ENCODE measurements at regions not wholly inside any gene's neighbourhood (a gene's known extent, or its start where the extent isn't known, plus 50 kb on each side); places are given as distances from the start of the nearest gene placed in this dataset.

DNA sequence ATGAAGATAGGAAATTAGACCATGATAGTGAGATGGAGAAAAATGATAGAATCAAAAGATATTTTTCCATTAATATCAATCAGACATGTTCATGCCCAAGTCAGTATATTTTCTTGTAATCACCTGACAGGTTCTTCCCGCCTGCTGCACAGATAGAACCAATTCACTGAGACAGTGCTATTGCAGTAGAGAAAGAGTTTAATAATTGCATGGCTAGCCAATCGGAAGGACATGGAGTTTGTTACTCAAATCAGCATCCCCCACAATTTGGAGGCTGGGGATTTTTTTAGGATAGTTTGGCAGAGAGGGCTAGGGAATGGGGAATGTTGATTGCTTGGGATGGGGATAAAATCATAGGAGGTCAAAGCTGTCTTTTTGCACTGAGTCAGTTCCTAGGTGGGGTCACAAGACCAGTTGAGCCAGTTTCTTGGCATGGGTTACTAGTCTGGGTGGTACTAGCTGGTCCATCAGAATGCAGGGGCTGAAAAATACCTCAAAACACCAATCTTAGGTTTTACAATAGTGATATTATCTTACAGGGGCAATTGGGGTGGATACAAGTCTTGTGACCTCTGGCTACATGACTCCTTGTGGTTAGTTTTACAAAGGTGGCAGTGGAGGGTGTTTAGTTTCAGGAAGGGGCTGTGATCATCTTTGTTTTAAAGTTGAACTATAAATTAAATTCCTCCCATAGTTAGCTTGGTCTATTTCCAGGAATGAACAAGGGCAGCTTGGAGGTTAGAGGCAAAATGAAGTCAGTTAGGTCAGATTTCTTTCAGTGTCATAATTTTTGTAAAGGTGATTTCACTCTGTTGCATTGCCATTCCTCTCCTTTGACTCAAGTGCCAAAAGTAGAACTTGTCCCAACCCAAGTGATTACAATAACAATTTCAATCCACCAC, 100.3 kb upstream of the PDE5A start:
- H3K4me3 ChIP-seq (ENCODE audit: insufficient read depth, low read depth, low read length), result no peak overlapping the region
- no TSS peak for BruUV-seq (replicated peaks)
- H2AFZ ChIP-seq (replicated peaks; ENCODE audit: low read length, poor library complexity), result no peak overlapping the region
- ATAC-seq (ENCODE audit: low read depth) (no peak), DNase-seq (peak; percentile 41)
- peaks cover 37% of the 10 kb centered on the region for H3K4me1 ChIP-seq (ENCODE audit: control insufficient read depth, insufficient read depth, low read length)
- H4K8ac ChIP-seq (ENCODE audit: low read depth in 2 of 2, low read length in 2 of 2), result peak overlapping the region; percentile 47 to 92
- peak overlapping the region; percentile 96 for H2BK5ac ChIP-seq (ENCODE audit: low read depth, low read length, poor library complexity, severe bottlenecking)
- peak overlapping the region; percentile 98 for H2BK20ac ChIP-seq (ENCODE audit: low read depth, low read length)
- no peaks in the 10 kb centered on the region for H3K36me3 ChIP-seq (ENCODE audit: control insufficient read depth, insufficient read depth, low read length)
- H3K9me3 ChIP-seq (ENCODE audit: control insufficient read depth, insufficient read depth, low read length), result peaks cover 3% of the 10 kb centered on the region; the same call in 1 of the 2 replicates
- intact Hi-C loops (cut with micrococcal nuclease), result no loop called here
- no peaks in the 10 kb centered on the region for H3K27me3 ChIP-seq (ENCODE audit: control insufficient read depth, insufficient read depth, low read length)
- peak overlapping the region; percentile 83; the same call in 1 of the 2 replicates for H3K27ac ChIP-seq (ENCODE audit: insufficient read depth, low read length)
- H4K5ac ChIP-seq (ENCODE audit: low read depth, low read length), result peak overlapping the region; percentile 97
- peak overlapping the region; percentile 94; the same call in 2 of the 3 replicates for H2BK15ac ChIP-seq (ENCODE audit: low read depth, low read length)
- H3K4ac ChIP-seq (ENCODE audit: low read depth, low read length), result peak overlapping the region; percentile 97
- peak overlapping the region; percentile 91 for H3K14ac ChIP-seq (replicated peaks; ENCODE audit: low read depth, low read length)
- peak overlapping the region; percentile 91 for H2AK5ac ChIP-seq (ENCODE audit: low read depth, low read length)
- TF ChIP-seq, protein P1, sequence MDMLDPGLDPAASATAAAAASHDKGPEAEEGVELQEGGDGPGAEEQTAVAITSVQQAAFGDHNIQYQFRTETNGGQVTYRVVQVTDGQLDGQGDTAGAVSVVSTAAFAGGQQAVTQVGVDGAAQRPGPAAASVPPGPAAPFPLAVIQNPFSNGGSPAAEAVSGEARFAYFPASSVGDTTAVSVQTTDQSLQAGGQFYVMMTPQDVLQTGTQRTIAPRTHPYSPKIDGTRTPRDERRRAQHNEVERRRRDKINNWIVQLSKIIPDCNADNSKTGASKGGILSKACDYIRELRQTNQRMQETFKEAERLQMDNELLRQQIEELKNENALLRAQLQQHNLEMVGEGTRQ (IDR thresholded peaks at IDR 0.05; ENCODE audit: low read depth, low read length), result no peak
- TF ChIP-seq MAZ (IDR thresholded peaks at IDR 0.05; ENCODE audit: borderline replicate concordance, low read depth, low read length) (no peak), RFX5 (IDR thresholded peaks at IDR 0.05; ENCODE audit: low read depth, low read length) (no peak), RAD21 (IDR thresholded peaks at IDR 0.05; ENCODE audit: low read length) (no peak), RCOR1 (IDR thresholded peaks at IDR 0.05; ENCODE audit: insufficient replicate concordance, low read length) (no peak), CEBPB (IDR thresholded peaks at IDR 0.05; ENCODE audit: low read depth, low read length) (no peak), ELK1 (IDR thresholded peaks at IDR 0.05; ENCODE audit: borderline replicate concordance, low read depth, low read length) (no peak)
- in situ Hi-C loops (cut with MboI; ENCODE audit: low sequenced_read_pairs), result no loop called here
- H4K91ac ChIP-seq (ENCODE audit: insufficient read depth, low read depth, low read length), result peak overlapping the region; percentile 93
- H3K18ac ChIP-seq (ENCODE audit: low read depth, low read length), result peak overlapping the region; percentile 99
- WGBS, 2 experiments (ENCODE audit: extremely low coverage in 2 of 2, insufficient read length in 1 of 2), result no CpG with 5 or more reads among the region's 2 CpGs
- H3K56ac ChIP-seq (ENCODE audit: extremely low read depth, insufficient read depth, low read length), result peak overlapping the region; percentile 53; the same call in 1 of the 2 replicates
- peak overlapping the region; percentile 98 for H2BK120ac ChIP-seq (ENCODE audit: low read depth, low read length)
- ChIA-PET CTCF (interaction anchor here (0.7 to 1.3 kb wide), 3 partner anchors 21 to 102 kb away, joined by 3 to 4 read pairs (median 3); partner anchors contain the start of gene PDE5A), POLR2A (ENCODE audit: unreplicated experiment) (interaction anchor here (1.2 to 3.0 kb wide), 3 partner anchors 37 to 101 kb away, joined by 4 to 20 read pairs (median 5); partner anchors contain the start of gene PDE5A)
- H3K23ac ChIP-seq (ENCODE audit: low read depth, low read length), result peak overlapping the region; percentile 88
- dilution Hi-C loops (cut with HindIII; ENCODE audit: low sequenced_read_pairs, unreplicated experiment), result no loop called here
- peak overlapping the region; percentile 22 for H2AK9ac ChIP-seq (replicated peaks; ENCODE audit: low read depth, low read length, poor library complexity)
- H3K9me1 ChIP-seq (ENCODE audit: insufficient read depth, low read length), result peaks cover 14% of the 10 kb centered on the region; the same call in 1 of the 2 replicates
- 0 out of 2 replicates have a peak overlapping the region, but pooled peaks have one; percentile 13 for H3K4me2 ChIP-seq (ENCODE audit: low read depth, low read length)
- no peaks in the 10 kb centered on the region for H4K20me1 ChIP-seq (ENCODE audit: insufficient read depth, low read length)
- H3K9ac ChIP-seq (ENCODE audit: low read depth, low read length), result no peak overlapping the region
- peaks cover 3 to 24% of the 10 kb centered on the region in 2 experiments; a peak in 3 of 4 replicates for H3K79me1 ChIP-seq (ENCODE audit: low read depth in 1 of 2, low read length in 2 of 2)
